Left renal pelvis (tissue), 4 donors: ENCODE measurements at regions not wholly inside any gene's neighbourhood (a gene's known extent, or its start where the extent isn't known, plus 50 kb on each side); places are given as distances from the start of the nearest gene placed in this dataset.
"Not testable (repeated sequence)": the region's sequence is repeated elsewhere in the genome, so short reads cannot be mapped to it uniquely, and the experiment has no call there.

ENCODE experiments used
- DNase-seq, 4 donors: peaks; one replicate each; pipeline ENCODE4 v3.0.0-alpha.2; 2013; ENCODE audit warnings: low read depth in 4 of 4, low spot score in 3 of 4

- DNase-seq, result no peak
Observed at GRCh38 chr1:214715126-214715525, 112.1 kb downstream of the CENPF start.

- peak in 1 of 4 donors; percentile 17 for DNase-seq
Observed at GRCh38 chr1:214717351-214717750, 114.4 kb downstream of the CENPF start.

GRCh38 chr1:214718724-214719123 is 115.7 kb downstream of the CENPF start:
- DNase-seq, result no peak

- DNase-seq, result no peak
Observed at GRCh38 chr1:214719207-214719606, 116.2 kb downstream of the CENPF start.

- DNase-seq, result no peak
Observed at GRCh38 chr1:214720561-214720960, 117.6 kb downstream of the CENPF start.

- no peak for DNase-seq
Observed at GRCh38 chr1:214727274-214727673, 124.3 kb downstream of the CENPF start.

- DNase-seq, result no peak
Observed at GRCh38 chr1:214739621-214740238, 136.7 kb downstream of the CENPF start.

- no peak for DNase-seq
Observed at GRCh38 chr1:214740471-214740870, 137.5 kb downstream of the CENPF start.

GRCh38 chr1:214747050-214747635 is 144.1 kb downstream of the CENPF start:
- DNase-seq, result no peak

- no peak for DNase-seq
Observed at GRCh38 chr1:214753236-214753852, 150.3 kb downstream of the CENPF start.

- no peak for DNase-seq
Observed at GRCh38 chr1:214761030-214761429, 158.0 kb downstream of the CENPF start.

- DNase-seq, result no peak
Observed at GRCh38 chr1:214762902-214763301, 159.9 kb downstream of the CENPF start.

- no peak for DNase-seq
Observed at GRCh38 chr1:214764502-214764901, 161.5 kb downstream of the CENPF start.

GRCh38 chr1:214767221-214767620 is 164.2 kb downstream of the CENPF start:
- DNase-seq, result no peak

- DNase-seq, result not testable (repeated sequence)
Observed at GRCh38 chr1:214769666-214770065, 166.7 kb downstream of the CENPF start.

GRCh38 chr1:214777364-214777763 is 174.4 kb downstream of the CENPF start:
- DNase-seq, result no peak

GRCh38 chr1:214791961-214792360 is 189.0 kb downstream of the CENPF start:
- DNase-seq, result no peak

GRCh38 chr1:214792527-214793186 is 189.7 kb downstream of the CENPF start:
- no peak for DNase-seq

- no peak for DNase-seq
Observed at GRCh38 chr1:214793708-214794107, 190.7 kb downstream of the CENPF start.

- no peak for DNase-seq
Observed at GRCh38 chr1:214801191-214801590, 198.2 kb downstream of the CENPF start.

GRCh38 chr1:214808845-214809460 is 206.0 kb downstream of the CENPF start:
- DNase-seq, result peak in 1 of 4 donors; percentile 4
